ENCODE measurements at regions not wholly inside any gene's neighbourhood (a gene's known extent, or its start where the extent isn't known, plus 50 kb on each side); places are given as distances from the start of the nearest gene placed in this dataset.
"Not testable (repeated sequence)": the region's sequence is repeated elsewhere in the genome, so short reads cannot be mapped to it uniquely, and the experiment has no call there.

- DNase-seq, result no peak
Observed at GRCh38 chr2:17191223-17191622, 327.0 kb downstream of the RAD51AP2 start.

- DNase-seq, result no peak
Observed at GRCh38 chr2:17190527-17190926, 327.7 kb downstream of the RAD51AP2 start.

DNA sequence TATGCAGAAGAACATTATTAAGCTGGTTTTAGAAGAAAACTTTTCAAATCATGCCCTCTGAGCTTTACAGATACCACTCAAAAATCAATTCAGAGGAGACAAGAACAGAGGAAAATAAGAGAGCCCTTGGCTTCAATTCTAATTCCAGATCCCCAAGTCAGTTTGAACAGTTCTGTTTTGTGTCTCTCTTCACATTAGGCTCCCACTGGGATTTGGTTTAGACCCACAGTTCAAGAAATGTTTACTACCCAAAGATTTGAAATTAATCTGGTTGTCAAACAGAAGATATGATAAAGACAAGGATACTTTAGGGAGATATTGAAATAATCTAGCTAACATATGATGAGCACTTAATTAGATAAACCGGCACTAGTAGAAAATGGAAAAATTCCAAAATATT lies 329.5 kb downstream of the RAD51AP2 start:
- DNase-seq, result no peak

DNA sequence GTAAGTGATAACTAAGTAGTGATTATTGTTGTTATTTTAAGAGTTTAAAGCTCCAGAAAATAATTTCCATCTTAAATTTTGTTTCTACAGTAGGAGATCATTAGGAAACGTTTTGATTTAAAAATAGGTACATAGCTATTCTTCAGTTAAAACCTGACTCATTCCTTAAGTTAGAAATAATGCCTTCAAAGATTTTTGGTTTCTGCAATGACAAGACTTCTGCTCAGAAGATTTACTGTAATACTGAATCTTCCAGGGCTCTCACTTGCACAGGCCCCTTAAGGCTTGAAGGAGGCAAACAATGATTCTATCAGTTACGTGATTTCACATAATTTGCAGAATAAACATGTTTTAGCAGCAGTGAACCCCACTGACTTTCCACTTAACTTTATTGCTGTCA lies 333.7 kb downstream of the RAD51AP2 start:
- DNase-seq, result no peak

GRCh38 chr2:17182399-17182798 lies 335.8 kb downstream of the RAD51AP2 start:
- no peak for DNase-seq

DNA sequence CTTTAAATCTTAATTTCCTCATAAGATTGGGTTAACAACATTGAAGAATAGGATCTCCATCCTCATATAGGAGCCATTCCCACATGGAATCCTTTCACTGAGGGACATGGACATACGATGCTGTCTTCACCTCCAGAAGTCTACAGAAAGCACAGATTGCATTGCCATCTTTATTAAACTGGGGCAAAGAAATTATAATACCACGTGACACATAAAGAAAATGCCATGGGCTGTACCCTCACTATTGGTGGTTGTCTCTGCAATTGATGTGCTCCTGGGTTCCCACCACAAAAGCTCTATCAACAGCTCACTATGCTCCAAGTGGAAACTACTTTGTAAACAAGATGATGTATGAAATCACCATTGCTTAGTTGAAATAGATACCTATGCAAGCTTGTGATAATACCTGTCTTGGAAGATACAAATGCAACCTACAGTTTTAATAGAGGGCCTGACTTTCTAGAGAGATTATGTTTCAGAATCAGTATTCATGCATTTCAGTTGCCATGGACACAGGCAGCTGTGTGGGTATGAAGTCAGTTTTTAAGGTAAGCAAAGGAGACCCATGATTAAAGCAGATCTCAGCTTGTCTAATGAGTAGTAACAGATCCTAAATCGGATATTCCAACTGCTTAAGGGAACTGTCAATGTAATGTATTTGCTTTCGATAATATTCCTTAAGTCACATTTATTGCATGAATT lies 337.0 kb downstream of the RAD51AP2 start:
- DNase-seq, result no peak

GRCh38 chr2:17179145-17179808 lies 339.0 kb downstream of the RAD51AP2 start:
- DNase-seq, result no peak

GRCh38 chr2:17177088-17177487 lies 341.2 kb downstream of the RAD51AP2 start:
- DNase-seq, result no peak

DNA sequence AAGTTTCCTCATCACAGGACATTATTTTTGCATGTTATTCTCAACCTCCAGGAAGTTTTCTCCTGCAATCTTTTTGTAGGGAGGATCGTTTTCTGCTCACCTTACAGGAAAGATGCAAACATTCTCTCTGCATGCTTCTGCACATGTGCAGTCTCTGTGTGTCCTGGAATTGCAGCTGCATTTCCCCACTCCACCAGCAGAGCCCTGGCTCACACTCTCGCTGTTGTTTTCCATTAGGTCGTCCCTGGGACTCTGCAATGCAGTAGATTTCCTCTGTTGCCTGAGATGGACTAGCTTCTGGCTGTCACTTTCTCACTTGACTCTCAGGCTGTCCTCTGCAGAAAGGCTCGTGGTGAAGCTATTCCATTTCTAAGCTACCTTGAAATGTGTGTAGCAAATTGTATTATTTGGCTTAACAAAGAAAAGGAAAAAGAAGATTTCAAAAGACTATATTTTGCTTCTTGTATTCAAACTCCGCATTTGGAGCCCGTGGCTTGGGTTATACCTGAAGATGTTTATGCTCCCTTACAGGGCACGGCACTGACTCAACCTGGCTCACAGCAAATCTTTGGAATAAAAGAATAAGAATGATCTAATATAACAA lies 346.7 kb downstream of the RAD51AP2 start:
- peak in 4 of 14 donors; percentile 1 to 9 (median 2) for DNase-seq

DNA sequence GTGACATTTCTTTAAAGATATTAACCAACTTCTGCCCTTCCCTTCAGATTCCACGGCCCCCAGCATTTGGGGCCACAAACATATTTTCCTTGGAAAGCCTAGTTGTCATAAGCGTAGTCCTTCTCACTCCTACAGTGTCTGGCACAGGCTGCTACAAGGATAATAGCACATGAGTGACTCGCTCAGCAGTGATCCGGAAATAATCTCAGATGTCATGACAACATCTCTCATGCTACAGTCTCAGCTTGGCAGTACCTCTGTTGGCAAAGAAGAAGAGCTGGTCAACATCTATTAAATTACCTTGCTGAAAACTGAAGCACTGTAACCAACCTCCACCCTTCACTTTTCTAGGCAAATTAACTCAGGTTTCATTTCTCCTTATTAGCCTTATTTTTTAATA lies 351.7 kb downstream of the RAD51AP2 start:
- DNase-seq, result peak in 1 of 14 donors; percentile 61

DNA sequence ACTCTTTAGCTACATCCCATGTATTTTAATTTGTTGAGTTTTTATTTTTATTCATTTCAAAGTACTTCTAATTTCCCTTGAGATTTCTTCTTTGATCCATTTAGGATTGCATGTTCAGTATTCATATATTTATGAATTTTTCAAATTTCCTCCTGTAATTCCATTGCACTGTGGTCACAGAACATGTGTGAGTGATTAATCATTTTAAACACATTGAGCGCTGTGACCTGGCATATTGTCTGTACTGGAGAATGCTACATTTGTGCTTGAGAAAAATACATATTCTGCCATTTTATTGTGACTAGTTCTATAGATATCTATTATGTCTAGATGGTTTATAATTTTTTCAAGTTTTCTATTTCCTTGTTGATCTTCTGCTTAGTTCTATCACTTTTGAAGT lies 353.7 kb downstream of the RAD51AP2 start:
- DNase-seq, result no peak

GRCh38 chr2:17163638-17164037 lies 354.6 kb downstream of the RAD51AP2 start:
- no peak for DNase-seq

- DNase-seq, result no peak
Observed at GRCh38 chr2:17162713-17163112, 355.5 kb downstream of the RAD51AP2 start.

- DNase-seq, result no peak
Observed at GRCh38 chr2:17160594-17160993, 357.6 kb downstream of the RAD51AP2 start.

- DNase-seq, result no peak
Observed at GRCh38 chr2:17156086-17156485, 362.2 kb downstream of the RAD51AP2 start.

- no peak for DNase-seq
Observed at GRCh38 chr2:17149945-17150344, 368.3 kb downstream of the RAD51AP2 start.

DNA sequence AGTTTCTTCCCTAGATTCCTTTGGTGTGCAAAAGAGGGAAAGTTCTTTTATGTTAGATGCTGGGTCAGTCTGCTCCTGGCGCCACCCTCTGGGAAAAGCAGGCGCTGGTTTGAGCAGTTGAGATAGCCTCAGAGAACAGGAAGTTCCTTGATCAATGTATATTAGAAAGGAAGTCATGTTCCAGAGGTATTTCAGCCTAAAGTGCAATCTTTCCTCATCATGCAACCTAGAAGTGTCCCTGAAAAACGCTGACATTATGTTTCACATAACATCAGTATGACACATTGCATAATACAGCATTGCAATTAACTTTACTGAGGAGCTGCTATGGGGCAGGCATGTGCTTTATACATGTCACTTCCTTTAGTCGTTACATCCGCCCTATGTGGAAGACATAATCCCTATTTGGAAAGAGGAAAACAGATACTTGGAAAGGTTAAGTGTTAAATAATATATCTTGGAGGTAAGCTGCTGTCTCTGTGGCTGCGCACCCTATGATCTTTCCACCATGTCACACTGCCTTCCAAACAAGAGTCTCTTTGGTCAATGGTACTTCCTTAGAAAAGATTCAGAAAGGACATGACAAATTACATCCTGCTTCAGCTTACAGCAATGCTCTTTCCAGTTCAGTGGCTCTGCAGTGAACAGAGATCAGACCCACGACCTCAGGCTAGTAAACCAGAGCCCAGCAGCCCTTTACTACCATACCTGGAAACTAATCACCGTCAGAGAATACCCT lies 369.7 kb downstream of the RAD51AP2 start:
- DNase-seq, result peak in 1 of 14 donors; percentile 2

DNA sequence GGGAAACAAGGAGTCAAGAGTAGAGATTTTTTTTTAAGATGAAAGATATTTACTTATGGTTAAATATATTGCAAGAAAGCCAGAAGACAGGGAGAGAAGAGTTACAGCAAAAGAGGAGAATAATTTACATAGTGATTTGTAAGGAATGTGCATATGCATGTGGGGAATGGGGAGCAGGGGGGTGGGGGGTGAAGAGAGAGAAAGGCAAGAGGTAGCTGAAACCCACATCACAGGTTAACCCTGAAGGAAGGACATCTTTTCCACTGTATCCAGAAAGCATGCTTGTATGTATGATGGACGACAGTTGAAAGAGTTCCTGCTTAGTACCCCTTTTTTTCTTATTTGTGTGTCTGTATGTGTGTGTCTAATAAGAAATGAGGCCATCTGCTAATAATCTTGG lies 371.9 kb downstream of the RAD51AP2 start:
- no peak for DNase-seq

DNA sequence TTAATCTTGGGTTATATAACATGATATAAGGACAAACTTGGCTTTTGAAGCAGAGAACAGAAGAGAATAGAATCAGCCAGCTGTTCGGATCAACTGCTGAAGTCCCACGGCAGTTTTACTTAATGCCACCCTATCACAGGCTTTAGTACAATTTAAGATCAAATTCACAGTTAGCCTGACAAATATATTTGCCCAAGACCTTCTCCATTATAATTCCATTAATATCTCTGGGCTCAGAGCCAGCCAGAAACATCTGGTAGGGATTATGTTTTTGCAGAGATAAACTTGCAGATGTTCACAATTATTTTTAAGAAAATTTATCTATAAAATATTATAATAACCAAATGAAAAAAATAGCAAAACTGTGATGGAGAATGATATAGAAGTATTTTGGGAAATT lies 381.4 kb downstream of the RAD51AP2 start:
- DNase-seq, result no peak

DNA sequence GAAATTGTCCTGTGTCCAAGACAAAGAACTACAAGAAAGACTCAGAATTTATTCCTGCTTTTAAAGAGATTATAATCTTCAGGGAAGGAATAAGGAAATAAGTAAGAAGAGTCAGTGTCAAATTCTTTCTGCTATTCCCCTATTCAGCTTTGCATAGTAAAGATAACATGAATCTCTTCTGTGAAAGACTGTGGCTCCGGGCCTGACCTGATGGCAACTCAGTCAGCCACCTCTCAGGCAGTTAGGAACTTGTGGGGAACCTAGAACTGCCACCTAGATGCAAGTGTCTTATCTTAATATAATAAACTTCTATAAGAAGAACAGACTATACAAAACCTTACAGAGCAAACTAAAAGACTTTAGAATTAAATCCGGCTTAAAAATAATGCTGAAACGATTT lies 382.0 kb downstream of the RAD51AP2 start:
- no peak for DNase-seq

GRCh38 chr2:17135619-17136018 lies 382.6 kb downstream of the RAD51AP2 start:
- no peak for DNase-seq

GRCh38 chr2:17133052-17133671 lies 385.1 kb downstream of the RAD51AP2 start:
- no peak for DNase-seq

GRCh38 chr2:17130627-17131026 lies 387.6 kb downstream of the RAD51AP2 start:
- not testable (repeated sequence) for DNase-seq

All from C1 segment of cervical spinal cord (tissue), 14 donors.